H1 (cell line): ENCODE measurements at regions not wholly inside any gene's neighbourhood (a gene's known extent, or its start where the extent isn't known, plus 50 kb on each side); places are given as distances from the start of the nearest gene placed in this dataset.

ENCODE experiments used
- ATF2 ChIP-seq: IDR thresholded peaks from 2 replicates; pipeline ENCODE4 v1.6.1; 2012; ENCODE audit warnings: low read length, inconsistent platforms
- CBX5 ChIP-seq: fragments of 300-800, 300-1000 bp; sonication (generic); IDR thresholded peaks from 2 replicates; pipeline ENCODE4 v1.7.1; 2016; ENCODE audit warnings: antibody characterized with exemption, low read length, low read depth
- CBX8 ChIP-seq: fragments of 300-800, 300-1000 bp; sonication (generic); IDR thresholded peaks from 2 replicates; pipeline ENCODE4 v1.7.1; 2016; ENCODE audit warnings: low read depth, low read length, borderline replicate concordance
- CHD7 ChIP-seq: fragments of 300-600 bp; sonication (generic); IDR thresholded peaks from 2 replicates; pipeline ENCODE4 v1.7.1; 2012; ENCODE audit warnings: low read length, moderate library complexity, mild to moderate bottlenecking, inconsistent platforms; ENCODE audit not compliant: insufficient replicate concordance
- KDM4A ChIP-seq: IDR thresholded peaks from one replicate; pipeline ENCODE4 v1.7.1; 2012; ENCODE audit warnings: low read depth, mild to moderate bottlenecking, moderate library complexity, low read length, inconsistent platforms; ENCODE audit not compliant: severe bottlenecking
- RFX5 ChIP-seq: IDR thresholded peaks from 2 replicates; pipeline ENCODE4 v1.6.1; 2011; ENCODE audit warnings: low read depth, low read length, improper control_type of control experiment, borderline replicate concordance

GRCh38 chr13:72122661-72123255, 255.8 kb upstream of the DACH1 start (continued):
- TF ChIP-seq RFX5, result no peak
- no peak for TF ChIP-seq ATF2
- TF ChIP-seq KDM4A, result no peak
- no peak for TF ChIP-seq CBX8
- no peak for TF ChIP-seq CBX5
- TF ChIP-seq CHD7, result no peak
- TF ChIP-seq, all 59 proteins: peak for 0
